Activated B cell treated with CpG ODN at 0.5 μM for 24 hours (primary cell): ENCODE measurements at regions not wholly inside any gene's neighbourhood (a gene's known extent, or its start where the extent isn't known, plus 50 kb on each side); places are given as distances from the start of the nearest gene placed in this dataset.
"Not testable (repeated sequence)": the region's sequence is repeated elsewhere in the genome, so short reads cannot be mapped to it uniquely, and the experiment has no call there.

Source experiments
- ATAC-seq: fragments of 200-7000 bp; cut with Tn5 transposase; one replicate; pipeline ENCODE4 v1.10.0; 2021; ENCODE audit warnings: low read depth, mild to moderate bottlenecking, moderate library complexity
- CTCF ChIA-PET: fragments of 350-600 bp; sonication (Branson Sonifier 250); formaldehyde crosslinking; loops from one replicate; lab custom pipeline; 2021; ENCODE audit warnings: antibody characterized with exemption; lab: Charles Lee
- POLR2A ChIA-PET: fragments of 350-600 bp; sonication (Branson Sonifier 250); formaldehyde crosslinking; loops from one replicate; lab custom pipeline; 2021; ENCODE audit warnings: antibody characterized with exemption; lab: Charles Lee
- DNase-seq: peaks from one replicate; pipeline ENCODE4 v3.0.0; 2022
- H3K27ac Mint-ChIP-seq: one replicate; pipeline ENCODE4 v1.8.0; 2020; ENCODE audit warnings: mixed read lengths
- H3K27me3 Mint-ChIP-seq: one replicate; pipeline ENCODE4 v1.8.0; 2021; ENCODE audit warnings: mixed read lengths
- H3K36me3 Mint-ChIP-seq: one replicate; pipeline ENCODE4 v1.8.0; 2021; ENCODE audit warnings: low read depth, mixed read lengths
- H3K4me1 Mint-ChIP-seq: one replicate; pipeline ENCODE4 v1.8.0; 2021; ENCODE audit warnings: mixed read lengths
- H3K4me3 Mint-ChIP-seq: one replicate; pipeline ENCODE4 v1.8.0; 2020; ENCODE audit warnings: mild to moderate bottlenecking, mixed read lengths
- H3K9me3 Mint-ChIP-seq: one replicate; pipeline ENCODE4 v1.8.0; 2020; ENCODE audit warnings: mixed read lengths
- intact Hi-C: fragments of 100-400 bp; cut with micrococcal nuclease; formaldehyde crosslinking; loops from one replicate; pipeline ENCODE4 v1.15.1; 2024
- TF ChIP-seq, protein P1 (sequence below): fragments of 200-600 bp; IDR thresholded peaks from one replicate; pipeline ENCODE4 v1.8.0; 2022; ENCODE audit warnings: antibody characterized with exemption, mild to moderate bottlenecking

DNA sequence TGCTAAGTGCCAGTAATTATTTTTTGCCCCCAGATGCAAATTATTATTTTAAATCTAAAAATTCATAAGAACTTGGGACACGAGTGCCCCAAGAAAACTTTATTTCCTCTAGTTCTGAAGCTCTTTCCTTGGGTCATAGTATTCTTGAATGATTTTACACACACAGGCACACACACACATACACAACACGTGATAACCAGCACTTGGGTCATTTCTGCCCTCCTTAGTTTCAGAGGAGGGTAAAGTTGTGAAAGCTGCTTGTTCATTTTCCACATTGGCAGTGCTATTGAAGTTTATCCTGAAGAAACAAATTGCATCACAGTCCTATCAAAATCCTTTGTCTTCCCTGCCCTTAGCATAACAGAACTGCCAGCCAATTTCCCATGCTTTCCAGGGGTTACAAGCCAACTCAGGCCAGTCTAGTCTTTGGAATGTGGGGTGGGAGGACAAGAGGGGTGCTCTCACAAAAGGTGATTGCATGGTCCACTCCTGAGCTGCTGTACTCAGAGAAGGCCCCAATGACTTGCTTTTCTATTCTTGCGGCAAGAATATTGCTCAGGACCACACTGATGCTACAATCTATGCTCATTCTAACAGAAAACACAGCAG is 98.5 kb upstream of the POGK start:
- ChIA-PET POLR2A (no interaction called here), CTCF (no interaction called here)
- H3K9me3 Mint-ChIP-seq, result peaks cover 10% of the 10 kb centered on the region
- no peak overlapping the region for H3K27ac Mint-ChIP-seq
- H3K4me1 Mint-ChIP-seq, result no peaks in the 10 kb centered on the region
- intact Hi-C loops, result no loop called here
- ATAC-seq (no peak), DNase-seq (no peak)
- no peak overlapping the region for H3K4me3 Mint-ChIP-seq
- no peaks in the 10 kb centered on the region for H3K36me3 Mint-ChIP-seq
- H3K27me3 Mint-ChIP-seq, result peaks cover 4% of the 10 kb centered on the region
- TF ChIP-seq, protein P1, sequence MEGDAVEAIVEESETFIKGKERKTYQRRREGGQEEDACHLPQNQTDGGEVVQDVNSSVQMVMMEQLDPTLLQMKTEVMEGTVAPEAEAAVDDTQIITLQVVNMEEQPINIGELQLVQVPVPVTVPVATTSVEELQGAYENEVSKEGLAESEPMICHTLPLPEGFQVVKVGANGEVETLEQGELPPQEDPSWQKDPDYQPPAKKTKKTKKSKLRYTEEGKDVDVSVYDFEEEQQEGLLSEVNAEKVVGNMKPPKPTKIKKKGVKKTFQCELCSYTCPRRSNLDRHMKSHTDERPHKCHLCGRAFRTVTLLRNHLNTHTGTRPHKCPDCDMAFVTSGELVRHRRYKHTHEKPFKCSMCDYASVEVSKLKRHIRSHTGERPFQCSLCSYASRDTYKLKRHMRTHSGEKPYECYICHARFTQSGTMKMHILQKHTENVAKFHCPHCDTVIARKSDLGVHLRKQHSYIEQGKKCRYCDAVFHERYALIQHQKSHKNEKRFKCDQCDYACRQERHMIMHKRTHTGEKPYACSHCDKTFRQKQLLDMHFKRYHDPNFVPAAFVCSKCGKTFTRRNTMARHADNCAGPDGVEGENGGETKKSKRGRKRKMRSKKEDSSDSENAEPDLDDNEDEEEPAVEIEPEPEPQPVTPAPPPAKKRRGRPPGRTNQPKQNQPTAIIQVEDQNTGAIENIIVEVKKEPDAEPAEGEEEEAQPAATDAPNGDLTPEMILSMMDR, result no peak

DNA sequence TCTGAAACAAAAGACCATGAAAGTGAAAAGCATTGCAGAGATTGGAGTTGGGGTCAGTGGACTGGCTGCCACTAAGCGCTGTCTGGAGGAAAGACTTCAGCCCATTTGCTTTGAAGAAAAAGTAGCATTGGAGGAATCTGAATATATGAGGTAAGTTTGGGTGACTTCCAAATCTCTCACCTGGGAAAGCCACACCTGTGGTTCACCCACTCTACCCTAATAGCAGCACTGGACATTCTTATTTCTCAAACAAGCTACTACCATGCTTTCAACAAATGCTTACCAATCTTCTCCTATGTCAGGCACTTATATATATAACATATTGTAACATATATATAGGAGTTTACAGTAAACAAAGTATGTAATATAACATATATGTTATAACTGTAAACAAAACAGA is 76.0 kb upstream of the POGK start:
- Mint-ChIP-seq H3K4me1 (no peaks in the 10 kb centered on the region), H3K36me3 (no peaks in the 10 kb centered on the region), H3K9me3 (no peaks in the 10 kb centered on the region), H3K4me3 (no peak overlapping the region), H3K27ac (no peak overlapping the region), H3K27me3 (no peaks in the 10 kb centered on the region)
- no peak for DNase-seq
- ChIA-PET POLR2A (no interaction called here), CTCF (no interaction called here)
- intact Hi-C loops, result no loop called here
- TF ChIP-seq, protein P1, result no peak
- ATAC-seq, result no peak

DNA sequence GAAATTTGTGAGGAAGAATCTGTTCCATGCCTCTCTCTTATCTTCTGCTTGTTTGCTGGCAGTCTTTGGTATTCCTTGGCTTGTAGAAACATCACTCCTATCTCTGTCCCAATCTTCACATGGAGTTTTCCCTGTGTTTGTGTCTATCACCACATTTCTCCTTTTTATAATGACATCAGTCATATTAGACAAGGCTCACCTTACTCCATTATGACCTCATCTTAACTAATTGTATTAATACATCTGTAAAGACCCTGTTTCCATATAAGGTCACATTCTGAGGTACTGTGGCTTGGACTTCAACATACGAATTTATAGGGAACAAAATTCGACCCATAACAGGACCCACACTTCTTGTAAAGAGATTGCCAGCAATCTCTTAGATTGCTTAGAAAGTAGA is 72.3 kb upstream of the POGK start:
- ChIA-PET POLR2A (no interaction called here), CTCF (no interaction called here)
- H3K27ac Mint-ChIP-seq, result no peak overlapping the region
- no peaks in the 10 kb centered on the region for H3K27me3 Mint-ChIP-seq
- no peak for DNase-seq
- peaks cover 13% of the 10 kb centered on the region for H3K9me3 Mint-ChIP-seq
- H3K36me3 Mint-ChIP-seq, result no peaks in the 10 kb centered on the region
- intact Hi-C loops, result no loop called here
- no peak for ATAC-seq
- H3K4me3 Mint-ChIP-seq, result no peak overlapping the region
- TF ChIP-seq, protein P1, result no peak
- H3K4me1 Mint-ChIP-seq, result no peaks in the 10 kb centered on the region

DNA sequence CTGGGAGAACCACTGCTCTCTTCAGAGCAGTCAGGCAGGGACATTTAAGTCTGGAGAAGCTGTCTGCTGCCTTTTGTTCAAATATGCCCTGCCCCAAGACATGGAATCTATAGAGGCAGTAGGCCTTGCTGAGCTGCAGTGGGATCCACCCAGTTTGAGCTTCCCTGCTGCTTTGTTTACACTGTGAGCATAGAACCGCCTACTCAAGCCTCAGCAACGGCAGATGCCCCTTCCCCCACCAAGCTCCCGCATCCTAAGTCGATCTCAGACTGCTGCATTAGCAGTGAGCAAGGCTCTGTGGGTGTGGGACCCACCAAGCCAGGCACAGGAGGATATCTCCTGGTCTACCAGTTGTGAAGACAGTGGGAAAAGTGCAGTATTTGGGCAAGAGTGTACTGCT is 54.6 kb upstream of the POGK start:
- POLR2A ChIA-PET, ATAC-seq, H3K36me3 Mint-ChIP-seq, CTCF ChIA-PET, H3K4me3 Mint-ChIP-seq, H3K27ac Mint-ChIP-seq, H3K9me3 Mint-ChIP-seq, DNase-seq, H3K4me1 Mint-ChIP-seq, intact Hi-C loops: not testable (repeated sequence)
- peaks cover 21% of the 10 kb centered on the region for H3K27me3 Mint-ChIP-seq

DNA sequence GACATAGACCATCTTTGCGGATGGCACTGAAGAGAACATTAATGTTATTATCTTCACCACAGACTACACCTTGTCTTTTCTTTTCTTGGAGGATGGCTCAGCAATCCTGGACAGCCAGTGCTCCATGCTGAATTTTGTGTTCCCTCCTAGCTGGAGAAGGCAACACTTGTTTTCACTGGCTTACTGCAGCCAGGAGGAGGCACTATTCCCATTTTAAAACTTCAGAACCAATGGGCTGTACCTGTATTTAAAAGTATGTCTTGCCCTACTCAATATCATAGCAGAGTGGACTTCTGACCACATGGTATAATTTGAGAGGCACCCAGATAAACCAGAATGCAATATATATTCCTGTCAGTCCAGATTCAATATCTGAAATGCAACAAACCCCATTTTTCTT is 53.3 kb upstream of the POGK start:
- Mint-ChIP-seq H3K27me3 (peaks cover 26% of the 10 kb centered on the region), H3K27ac (no peak overlapping the region), H3K4me3 (no peak overlapping the region), H3K4me1 (no peaks in the 10 kb centered on the region), H3K36me3 (no peaks in the 10 kb centered on the region), H3K9me3 (peaks cover 7% of the 10 kb centered on the region)
- ATAC-seq (no peak), DNase-seq (no peak)
- CTCF ChIA-PET, result interaction anchor here (1.6 kb wide), 1 partner anchor 307 kb away, joined by 4 read pairs; no protein-coding TSS in a partner anchor
- intact Hi-C loops, result no loop called here
- TF ChIP-seq, protein P1, result no peak
- POLR2A ChIA-PET, result no interaction called here

DNA sequence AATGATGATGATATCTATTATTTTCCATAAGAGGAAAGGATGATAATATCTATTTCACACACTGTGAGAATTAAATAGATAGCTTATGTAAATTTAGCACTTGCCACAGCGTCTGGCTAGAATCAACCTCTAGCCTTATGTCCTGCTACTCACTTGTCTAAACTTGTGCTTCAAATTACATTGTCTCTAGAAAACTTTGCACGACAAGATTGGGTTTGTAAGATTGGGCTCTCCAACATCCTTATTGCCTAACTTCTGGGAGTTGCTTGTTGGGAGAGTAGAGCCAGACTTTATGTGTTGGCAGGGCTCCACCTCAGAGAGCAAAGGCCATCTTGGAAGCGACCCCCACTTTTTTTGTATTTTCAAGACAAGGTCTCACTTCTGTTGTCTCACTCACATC is 50.0 kb upstream of the POGK start:
- TF ChIP-seq, protein P1, result no peak
- Mint-ChIP-seq H3K27ac (no peak overlapping the region), H3K36me3 (no peaks in the 10 kb centered on the region), H3K4me3 (no peak overlapping the region), H3K4me1 (no peaks in the 10 kb centered on the region), H3K27me3 (peaks cover 24% of the 10 kb centered on the region), H3K9me3 (peaks cover 7% of the 10 kb centered on the region)
- POLR2A ChIA-PET, result no interaction called here
- CTCF ChIA-PET, result no interaction called here
- ATAC-seq (no peak), DNase-seq (no peak)
- intact Hi-C loops, result no loop called here
